HL-60 (cell line): ENCODE measurements at regions not wholly inside any gene's neighbourhood (a gene's known extent, or its start where the extent isn't known, plus 50 kb on each side); places are given as distances from the start of the nearest gene placed in this dataset.

Source experiments
- DNase-seq, 2 experiments: peaks; one replicate each; pipeline ENCODE4 v3.0.0-alpha.2; 2010 to 2020; ENCODE audit warnings: low read depth in 1 of 2, low spot score in 1 of 2
- H3K27ac ChIP-seq: fragments of 250-450 bp; sonication (Bioruptor Pico); replicated peaks from 2 replicates; pipeline ENCODE4 v1.5.1; 2020; ENCODE audit warnings: mild to moderate bottlenecking, moderate library complexity
- H3K27me3 ChIP-seq: fragments of 250-450 bp; sonication (Bioruptor Pico); 2 replicates; pipeline ENCODE4 v1.5.1; 2021; ENCODE audit warnings: mild to moderate bottlenecking, moderate library complexity; ENCODE audit not compliant: insufficient read depth, poor library complexity, severe bottlenecking
- H3K4me3 ChIP-seq: replicated peaks from 2 replicates; pipeline ENCODE4 v1.5.1; 2011; ENCODE audit warnings: mild to moderate bottlenecking, control low read depth, low read length; ENCODE audit not compliant: insufficient read depth
- CTCF ChIP-seq: IDR thresholded peaks from one replicate; pipeline ENCODE4 v1.5.1; 2011; ENCODE audit warnings: low read length, control low read depth, inconsistent platforms; ENCODE audit not compliant: insufficient read depth
- GABPA ChIP-seq: IDR thresholded peaks from 2 replicates; pipeline ENCODE4 v1.6.1; 2012; ENCODE audit warnings: low read depth
- POLR2AphosphoS5 ChIP-seq: IDR thresholded peaks from 2 replicates; pipeline ENCODE4 v1.6.1; 2012; ENCODE audit warnings: low read depth
- REST ChIP-seq: IDR thresholded peaks from 2 replicates; pipeline ENCODE4 v1.6.1; 2012; ENCODE audit warnings: low read depth; ENCODE audit not compliant: insufficient replicate concordance
- SPI1 ChIP-seq: IDR thresholded peaks from 2 replicates; pipeline ENCODE4 v1.6.1; 2012; ENCODE audit warnings: low read depth, mild to moderate bottlenecking, borderline replicate concordance

- H3K27ac ChIP-seq, result no peak overlapping the region
Measured at GRCh38 chr4:4941751-4942150, 77.5 kb downstream of the CYTL1 start.

GRCh38 chr4:4942658-4943057, 76.6 kb downstream of the CYTL1 start:
- TF ChIP-seq GABPA (no peak), POLR2AphosphoS5 (no peak), SPI1 (no peak), REST (no peak), CTCF (no peak)
- DNase-seq, result no peak
- no peak overlapping the region for H3K4me3 ChIP-seq
- no peak overlapping the region for H3K27ac ChIP-seq
- H3K27me3 ChIP-seq, result no peaks in the 10 kb centered on the region

More at GRCh38 chr4:4941751-4942150, 77.5 kb downstream of the CYTL1 start:
- Histone ChIP-seq H3K4me3 (no peak overlapping the region), H3K27me3 (no peaks in the 10 kb centered on the region)
- TF ChIP-seq CTCF (no peak), GABPA (no peak), POLR2AphosphoS5 (no peak), REST (no peak), SPI1 (no peak)
- no peak for DNase-seq

DNA sequence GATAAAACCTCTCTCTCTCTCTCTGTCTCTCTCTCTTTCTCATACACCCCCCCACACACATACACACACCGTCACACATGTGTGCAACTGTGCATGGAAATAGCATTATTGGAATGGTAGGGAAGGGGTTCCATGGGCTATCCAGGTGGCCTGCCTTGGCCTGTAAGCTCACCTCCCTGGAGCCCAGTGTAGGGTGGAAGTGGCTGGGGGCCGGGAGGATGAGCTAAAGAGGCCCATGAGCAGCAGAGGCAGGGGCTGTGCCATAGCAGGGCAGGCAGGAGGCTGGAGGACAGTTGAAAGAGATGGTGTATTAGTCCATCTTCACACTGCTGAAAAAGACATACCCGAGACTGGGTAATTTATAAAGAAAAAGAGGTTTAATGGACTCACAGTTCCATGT, 74.2 kb downstream of the CYTL1 start:
- no peak for TF ChIP-seq SPI1
- no peak for TF ChIP-seq REST
- TF ChIP-seq POLR2AphosphoS5, result no peak
- TF ChIP-seq CTCF, result no peak
- TF ChIP-seq GABPA, result no peak
- Histone ChIP-seq H3K27ac (no peak overlapping the region), H3K27me3 (no peaks in the 10 kb centered on the region), H3K4me3 (no peak overlapping the region)
- DNase-seq, result no peak
